ENCODE measurements at regions not wholly inside any gene's neighbourhood (a gene's known extent, or its start where the extent isn't known, plus 50 kb on each side); places are given as distances from the start of the nearest gene placed in this dataset.

DNA sequence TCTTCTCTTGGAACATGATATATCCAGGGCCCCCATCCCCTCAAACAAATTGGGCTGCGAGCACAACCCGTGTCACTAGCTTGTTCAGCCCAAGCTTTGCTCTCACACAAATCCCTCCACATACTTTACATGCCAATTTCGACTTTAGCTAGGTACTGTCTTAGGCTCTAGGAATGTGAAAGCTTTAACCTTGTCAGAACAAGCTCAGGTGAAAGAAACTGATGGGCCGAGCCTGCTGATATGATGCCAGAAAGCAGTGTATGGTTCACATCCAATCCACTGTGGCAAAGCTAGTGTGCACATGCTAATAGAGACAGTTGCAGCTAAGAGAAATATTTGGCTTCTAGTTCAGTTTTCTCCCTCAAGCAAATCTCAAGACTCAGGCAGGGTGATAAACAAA, 79.5 kb downstream of the TNFSF18 start:
- no peak overlapping the region for H3K27ac ChIP-seq (ENCODE audit: low read length)
- H3K4me3 ChIP-seq (ENCODE audit: low read length), result no peak overlapping the region
- H3K9me3 ChIP-seq (ENCODE audit: low read length), result no peaks in the 10 kb centered on the region
- TF ChIP-seq POLR2AphosphoS5 (IDR thresholded peaks at IDR 0.05), result no peak
- TF ChIP-seq, protein P1, sequence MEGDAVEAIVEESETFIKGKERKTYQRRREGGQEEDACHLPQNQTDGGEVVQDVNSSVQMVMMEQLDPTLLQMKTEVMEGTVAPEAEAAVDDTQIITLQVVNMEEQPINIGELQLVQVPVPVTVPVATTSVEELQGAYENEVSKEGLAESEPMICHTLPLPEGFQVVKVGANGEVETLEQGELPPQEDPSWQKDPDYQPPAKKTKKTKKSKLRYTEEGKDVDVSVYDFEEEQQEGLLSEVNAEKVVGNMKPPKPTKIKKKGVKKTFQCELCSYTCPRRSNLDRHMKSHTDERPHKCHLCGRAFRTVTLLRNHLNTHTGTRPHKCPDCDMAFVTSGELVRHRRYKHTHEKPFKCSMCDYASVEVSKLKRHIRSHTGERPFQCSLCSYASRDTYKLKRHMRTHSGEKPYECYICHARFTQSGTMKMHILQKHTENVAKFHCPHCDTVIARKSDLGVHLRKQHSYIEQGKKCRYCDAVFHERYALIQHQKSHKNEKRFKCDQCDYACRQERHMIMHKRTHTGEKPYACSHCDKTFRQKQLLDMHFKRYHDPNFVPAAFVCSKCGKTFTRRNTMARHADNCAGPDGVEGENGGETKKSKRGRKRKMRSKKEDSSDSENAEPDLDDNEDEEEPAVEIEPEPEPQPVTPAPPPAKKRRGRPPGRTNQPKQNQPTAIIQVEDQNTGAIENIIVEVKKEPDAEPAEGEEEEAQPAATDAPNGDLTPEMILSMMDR (IDR thresholded peaks at IDR 0.05; ENCODE audit: poor library complexity, severe bottlenecking), result no peak
- no peak for TF ChIP-seq RAD21 (conservative IDR thresholded peaks at IDR 0.05)
- TF ChIP-seq, protein P2, sequence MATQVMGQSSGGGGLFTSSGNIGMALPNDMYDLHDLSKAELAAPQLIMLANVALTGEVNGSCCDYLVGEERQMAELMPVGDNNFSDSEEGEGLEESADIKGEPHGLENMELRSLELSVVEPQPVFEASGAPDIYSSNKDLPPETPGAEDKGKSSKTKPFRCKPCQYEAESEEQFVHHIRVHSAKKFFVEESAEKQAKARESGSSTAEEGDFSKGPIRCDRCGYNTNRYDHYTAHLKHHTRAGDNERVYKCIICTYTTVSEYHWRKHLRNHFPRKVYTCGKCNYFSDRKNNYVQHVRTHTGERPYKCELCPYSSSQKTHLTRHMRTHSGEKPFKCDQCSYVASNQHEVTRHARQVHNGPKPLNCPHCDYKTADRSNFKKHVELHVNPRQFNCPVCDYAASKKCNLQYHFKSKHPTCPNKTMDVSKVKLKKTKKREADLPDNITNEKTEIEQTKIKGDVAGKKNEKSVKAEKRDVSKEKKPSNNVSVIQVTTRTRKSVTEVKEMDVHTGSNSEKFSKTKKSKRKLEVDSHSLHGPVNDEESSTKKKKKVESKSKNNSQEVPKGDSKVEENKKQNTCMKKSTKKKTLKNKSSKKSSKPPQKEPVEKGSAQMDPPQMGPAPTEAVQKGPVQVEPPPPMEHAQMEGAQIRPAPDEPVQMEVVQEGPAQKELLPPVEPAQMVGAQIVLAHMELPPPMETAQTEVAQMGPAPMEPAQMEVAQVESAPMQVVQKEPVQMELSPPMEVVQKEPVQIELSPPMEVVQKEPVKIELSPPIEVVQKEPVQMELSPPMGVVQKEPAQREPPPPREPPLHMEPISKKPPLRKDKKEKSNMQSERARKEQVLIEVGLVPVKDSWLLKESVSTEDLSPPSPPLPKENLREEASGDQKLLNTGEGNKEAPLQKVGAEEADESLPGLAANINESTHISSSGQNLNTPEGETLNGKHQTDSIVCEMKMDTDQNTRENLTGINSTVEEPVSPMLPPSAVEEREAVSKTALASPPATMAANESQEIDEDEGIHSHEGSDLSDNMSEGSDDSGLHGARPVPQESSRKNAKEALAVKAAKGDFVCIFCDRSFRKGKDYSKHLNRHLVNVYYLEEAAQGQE (IDR thresholded peaks at IDR 0.05; ENCODE audit: borderline replicate concordance), result no peak
- TF ChIP-seq EP300 (conservative IDR thresholded peaks at IDR 0.05; ENCODE audit: poor library complexity, severe bottlenecking), result no peak
- no peak for TF ChIP-seq SMC3 (conservative IDR thresholded peaks at IDR 0.05; ENCODE audit: poor library complexity)
- no peak for TF ChIP-seq EZH2 (IDR thresholded peaks at IDR 0.05; ENCODE audit: borderline replicate concordance, insufficient read depth, low read length, poor library complexity, severe bottlenecking)
- no peak for TF ChIP-seq TAF1 (IDR thresholded peaks at IDR 0.05; ENCODE audit: low read depth)
- TF ChIP-seq MXI1 (conservative IDR thresholded peaks at IDR 0.05; ENCODE audit: poor library complexity, severe bottlenecking), result no peak
- H3K36me3 ChIP-seq (ENCODE audit: insufficient read depth, low read length), result no peaks in the 10 kb centered on the region
- H3K9me2 ChIP-seq (ENCODE audit: insufficient read depth, low read length), result no peaks in the 10 kb centered on the region
- H2AFZ ChIP-seq (ENCODE audit: low read depth, low read length), result no peak overlapping the region
- no peak overlapping the region for H3K4me2 ChIP-seq (ENCODE audit: low read length)
- H3F3A ChIP-seq (ENCODE audit: insufficient read depth, low read length, poor library complexity, severe bottlenecking), result no peaks in the 10 kb centered on the region
- H3K79me2 ChIP-seq (replicated peaks; ENCODE audit: insufficient read depth, low read length), result no peaks in the 10 kb centered on the region
- no peaks in the 10 kb centered on the region for H3K27me3 ChIP-seq (ENCODE audit: insufficient read depth, low read depth, low read length)
- H4K20me1 ChIP-seq (ENCODE audit: insufficient read depth), result no peaks in the 10 kb centered on the region
- no peak overlapping the region for H3K9ac ChIP-seq (ENCODE audit: low read length)

DNA sequence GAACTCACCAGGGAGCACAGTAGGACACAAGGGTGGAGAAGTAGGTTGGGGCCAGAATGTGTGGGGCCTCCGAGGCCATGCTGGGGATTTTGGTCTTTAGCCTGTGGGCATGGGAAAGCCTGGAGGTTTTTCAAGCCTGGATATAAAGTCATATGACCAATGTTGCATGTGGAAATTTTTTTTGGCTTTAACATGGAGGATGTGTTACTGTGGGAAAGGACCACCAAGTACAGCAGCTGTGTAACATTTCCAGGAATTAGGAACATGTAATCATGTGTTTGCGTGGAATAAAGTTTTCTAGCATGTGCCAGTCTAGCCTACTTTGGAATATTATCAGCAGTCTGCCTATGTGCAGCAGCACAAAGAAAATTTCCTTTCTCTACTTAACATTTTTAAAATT, 78.5 kb downstream of the TNFSF18 start:
- H3K9me2 ChIP-seq (ENCODE audit: insufficient read depth, low read length), result no peaks in the 10 kb centered on the region
- H2AFZ ChIP-seq (ENCODE audit: low read depth, low read length), result no peak overlapping the region
- no peaks in the 10 kb centered on the region for H3K27me3 ChIP-seq (ENCODE audit: insufficient read depth, low read depth, low read length)
- TF ChIP-seq, protein P2 (IDR thresholded peaks at IDR 0.05; ENCODE audit: borderline replicate concordance), result no peak
- TF ChIP-seq RAD21 (conservative IDR thresholded peaks at IDR 0.05) (no peak), EZH2 (IDR thresholded peaks at IDR 0.05; ENCODE audit: borderline replicate concordance, insufficient read depth, low read length, poor library complexity, severe bottlenecking) (no peak), MXI1 (conservative IDR thresholded peaks at IDR 0.05; ENCODE audit: poor library complexity, severe bottlenecking) (no peak), TAF1 (IDR thresholded peaks at IDR 0.05; ENCODE audit: low read depth) (no peak), EP300 (conservative IDR thresholded peaks at IDR 0.05; ENCODE audit: poor library complexity, severe bottlenecking) (no peak), SMC3 (conservative IDR thresholded peaks at IDR 0.05; ENCODE audit: poor library complexity) (no peak), POLR2AphosphoS5 (IDR thresholded peaks at IDR 0.05) (no peak)
- TF ChIP-seq, protein P1 (IDR thresholded peaks at IDR 0.05; ENCODE audit: poor library complexity, severe bottlenecking), result no peak
- no peaks in the 10 kb centered on the region for H3F3A ChIP-seq (ENCODE audit: insufficient read depth, low read length, poor library complexity, severe bottlenecking)
- H3K4me2 ChIP-seq (ENCODE audit: low read length), result no peak overlapping the region
- no peak overlapping the region for H3K27ac ChIP-seq (ENCODE audit: low read length)
- no peak overlapping the region for H3K4me3 ChIP-seq (ENCODE audit: low read length)
- no peak overlapping the region for H3K9ac ChIP-seq (ENCODE audit: low read length)
- no peaks in the 10 kb centered on the region for H3K36me3 ChIP-seq (ENCODE audit: insufficient read depth, low read length)
- no peaks in the 10 kb centered on the region for H3K79me2 ChIP-seq (replicated peaks; ENCODE audit: insufficient read depth, low read length)
- no peaks in the 10 kb centered on the region for H3K9me3 ChIP-seq (ENCODE audit: low read length)
- H4K20me1 ChIP-seq (ENCODE audit: insufficient read depth), result no peaks in the 10 kb centered on the region

Measured in neural cell (in vitro differentiated cells).